GM12878 (cell line): ENCODE measurements at regions not wholly inside any gene's neighbourhood (a gene's known extent, or its start where the extent isn't known, plus 50 kb on each side); places are given as distances from the start of the nearest gene placed in this dataset.

Experiments
- ATAC-seq: fragments of 200-7000 bp; cut with Tn5 transposase; 3 replicates; pipeline ENCODE4 v1.9.1; 2020; ENCODE audit warnings: mild to moderate bottlenecking, moderate library complexity
- BruUV-seq: library from RNA; stranded (reverse); fragments of 400-500 nt; replicated peaks from 2 replicates; lab custom pipeline; 2021; lab: Mats Ljungman, UMichigan
- CTCF ChIA-PET: fragments of 300-600 bp; sonication (Branson Sonifier 250); formaldehyde crosslinking; extraction: SDS; loops from one replicate; lab custom pipeline; 2021; ENCODE audit warnings: inconsistent platforms; lab: Yijun Ruan, JAX
- POLR2A ChIA-PET: fragments of 350-600 bp; formaldehyde crosslinking; extraction: SDS; loops from one replicate; lab custom pipeline; 2021; ENCODE audit warnings: inconsistent platforms; lab: Charles Lee
- RAD21 ChIA-PET: fragments of 300-600 bp; sonication (Branson Sonifier 250); formaldehyde crosslinking; loops from one replicate; lab custom pipeline; 2023; ENCODE audit warnings: antibody characterized with exemption; ENCODE audit not compliant: unreplicated experiment; lab: Charles Lee
- SMC1A ChIA-PET: fragments of 300-600 bp; sonication (Branson Sonifier 250); formaldehyde crosslinking; loops from one replicate; lab custom pipeline; 2023; ENCODE audit not compliant: unreplicated experiment, uncharacterized antibody; lab: Charles Lee
- DNase-seq: peaks from one replicate; pipeline ENCODE4 v3.0.0-alpha.2; 2011; ENCODE audit warnings: low read depth, low spot score
- FAIRE-seq: peaks from 3 replicates; lab custom pipeline; 2011; peaks lifted over from hg19 to GRCh38; lab: Jason Lieb, UNC
- H2AFZ ChIP-seq: 2 replicates; pipeline ENCODE4 v1.6.0; 2011; ENCODE audit warnings: low read depth, low read length, control low read depth; ENCODE audit not compliant: control insufficient read depth
- H3K27ac ChIP-seq: 2 replicates; pipeline ENCODE4 v1.5.1; 2011; ENCODE audit warnings: control low read depth; ENCODE audit not compliant: control insufficient read depth, insufficient read depth
- H3K27me3 ChIP-seq, 2 experiments: replicated peaks in 1 of 2; 2 replicates each; pipeline versions ENCODE4 v1.6.0 to v1.6.1; 2011; ENCODE audit warnings: low read length in 1 of 2; ENCODE audit not compliant: control insufficient read depth in 2 of 2, insufficient read depth in 2 of 2
- H3K36me3 ChIP-seq, 2 experiments: 2 replicates each; pipeline ENCODE4 v1.5.1; 2011; ENCODE audit warnings: low read length in 1 of 2; ENCODE audit not compliant: control insufficient read depth in 2 of 2, insufficient read depth in 2 of 2
- H3K4me1 ChIP-seq: 2 replicates; pipeline ENCODE4 v1.6.1; 2011; ENCODE audit warnings: mild to moderate bottlenecking, low read length, moderate library complexity, mixed read lengths; ENCODE audit not compliant: control insufficient read depth, insufficient read depth
- H3K4me2 ChIP-seq: 2 replicates; pipeline ENCODE4 v1.6.0; 2011; ENCODE audit warnings: control low read depth; ENCODE audit not compliant: control insufficient read depth, insufficient read depth
- H3K4me3 ChIP-seq: fragments of 200-600 bp; sonication (generic); 2 replicates; pipeline ENCODE4 v1.5.1; 2016
- H3K79me2 ChIP-seq: 2 replicates; pipeline ENCODE4 v1.6.0; 2011; ENCODE audit warnings: low read length; ENCODE audit not compliant: control insufficient read depth, insufficient read depth
- H3K9ac ChIP-seq: 2 replicates; pipeline ENCODE4 v1.8.0; 2011; ENCODE audit warnings: low read length, control low read depth, mixed read lengths; ENCODE audit not compliant: control insufficient read depth, insufficient read depth
- H3K9me3 ChIP-seq: replicated peaks from 3 replicates; pipeline ENCODE4 v1.5.1; 2011; ENCODE audit warnings: mild to moderate bottlenecking, low read length; ENCODE audit not compliant: control insufficient read depth, insufficient read depth
- H4K20me1 ChIP-seq: 2 replicates; pipeline ENCODE4 v1.6.0; 2011; ENCODE audit not compliant: control insufficient read depth, insufficient read depth
- CBFB ChIP-seq: IDR thresholded peaks from 2 replicates; pipeline ENCODE4 v1.6.1; 2016; ENCODE audit warnings: antibody characterized with exemption, low read depth
- CUX1 ChIP-seq: IDR thresholded peaks from 2 replicates; pipeline ENCODE4 v1.6.1; 2012; ENCODE audit warnings: improper control_type of control experiment, low read depth, low read length; ENCODE audit not compliant: insufficient replicate concordance
- E2F4 ChIP-seq: IDR thresholded peaks from 2 replicates; pipeline ENCODE4 v1.6.1; 2012; ENCODE audit warnings: low read depth, low read length, improper control_type of control experiment
- ESRRA ChIP-seq: IDR thresholded peaks from 2 replicates; pipeline ENCODE4 v1.6.1; 2012; ENCODE audit warnings: mild to moderate bottlenecking, low read length, improper control_type of control experiment
- IKZF2 ChIP-seq, 2 experiments: fragments of 450-650 bp; IDR thresholded peaks; 2 replicates each; pipeline ENCODE4 v1.6.1; 2017; ENCODE audit warnings: mild to moderate bottlenecking in 2 of 2, moderate library complexity in 2 of 2
- IRF3 ChIP-seq: fragments of 450-650 bp; IDR thresholded peaks from 2 replicates; pipeline ENCODE4 v1.6.1; 2014; ENCODE audit warnings: mild to moderate bottlenecking
- NRF1 ChIP-seq: conservative IDR thresholded peaks from 2 replicates; pipeline ENCODE4 v1.6.1; 2011; ENCODE audit warnings: mild to moderate bottlenecking, low read depth, low read length, improper control_type of control experiment
- POLR2AphosphoS5 ChIP-seq: IDR thresholded peaks from 2 replicates; pipeline ENCODE4 v1.6.1; 2011; ENCODE audit warnings: mild to moderate bottlenecking, low read length, inconsistent platforms
- RAD21 ChIP-seq: IDR thresholded peaks from 2 replicates; pipeline ENCODE4 v1.6.1; 2011; ENCODE audit warnings: mild to moderate bottlenecking, low read depth, low read length, moderate library complexity; ENCODE audit not compliant: insufficient read depth
- SPI1 ChIP-seq: IDR thresholded peaks from 2 replicates; pipeline ENCODE4 v1.6.1; 2011; ENCODE audit warnings: low read depth, mild to moderate bottlenecking, low read length, moderate library complexity, borderline replicate concordance; ENCODE audit not compliant: insufficient read depth
- SUZ12 ChIP-seq: fragments of 200-600 bp; sonication (generic); IDR thresholded peaks from one replicate; pipeline ENCODE4 v1.6.1; 2018; ENCODE audit warnings: antibody characterized with exemption, mild to moderate bottlenecking; ENCODE audit not compliant: unreplicated experiment
- ZNF217 ChIP-seq: fragments of 450-650 bp; IDR thresholded peaks from 2 replicates; pipeline ENCODE4 v1.6.1; 2017; ENCODE audit warnings: antibody characterized with exemption, mild to moderate bottlenecking
- ZNF592 ChIP-seq: fragments of 450-650 bp; IDR thresholded peaks from 2 replicates; pipeline ENCODE4 v1.6.1; 2017; ENCODE audit warnings: mild to moderate bottlenecking, moderate library complexity
- WGBS: methylation state at CpG from one replicate; pipeline ENCODE4 v1.1.6; 2016; ENCODE audit warnings: low lambda C conversion rate; ENCODE audit not compliant: insufficient replicate concordance, insufficient coverage; ENCODE audit errors: missing lambda C conversion rate; 5-methylcytosine and 5-hydroxymethylcytosine counted together
- in situ Hi-C: fragments of 300-500 bp; cut with MboI; formaldehyde crosslinking; loops from 9 replicates; pipeline ENCODE4 v1.14.3; 2018; ENCODE audit warnings: mixed read lengths
- intact Hi-C: fragments of 100-400 bp; cut with micrococcal nuclease; formaldehyde crosslinking; loops from one replicate; pipeline ENCODE4 v1.14.2; 2022; ENCODE audit not compliant: unreplicated experiment

GRCh38 chr14:78104655-78105054 lies 65.5 kb upstream of the NRXN3 start:
- Histone ChIP-seq H3K27me3 (no peaks in the 10 kb centered on the region; a peak in 1 of 4 replicates), H3K4me3 (no peak overlapping the region), H3K36me3 (no peaks in the 10 kb centered on the region), H3K4me2 (no peak overlapping the region), H3K79me2 (no peaks in the 10 kb centered on the region), H4K20me1 (no peaks in the 10 kb centered on the region), H3K9me3 (no peaks in the 10 kb centered on the region), H2AFZ (no peak overlapping the region), H3K27ac (no peak overlapping the region), H3K4me1 (no peaks in the 10 kb centered on the region), H3K9ac (no peak overlapping the region)
- intact Hi-C loops, result no loop called here
- ChIA-PET CTCF (no interaction called here), RAD21 (no interaction called here), POLR2A (no interaction called here), SMC1A (no interaction called here)
- 0% methylated on average over 1 of the region's 1 CpG for WGBS
- TF ChIP-seq CBFB, result no peak
- TF ChIP-seq CUX1, result no peak
- no peak for TF ChIP-seq ZNF217
- no peak for TF ChIP-seq POLR2AphosphoS5
- no peak for TF ChIP-seq SUZ12
- no peak for TF ChIP-seq IKZF2 (IDR thresholded peaks at IDR 0.05)
- no peak for TF ChIP-seq E2F4
- no peak for TF ChIP-seq IRF3
- no peak for TF ChIP-seq SPI1
- no peak for TF ChIP-seq RAD21
- TF ChIP-seq NRF1, result no peak
- TF ChIP-seq ESRRA, result no peak
- no peak for TF ChIP-seq ZNF592
- DNase-seq, result no peak
- no peak for ATAC-seq
- no peak for FAIRE-seq
- in situ Hi-C loops, result no loop called here
- BruUV-seq, result no TSS peak
